PC-9 (cell line): ENCODE measurements at regions not wholly inside any gene's neighbourhood (a gene's known extent, or its start where the extent isn't known, plus 50 kb on each side); places are given as distances from the start of the nearest gene placed in this dataset.

Source experiments
- CTCF ChIP-seq: fragments of 200-600 bp; sonication (generic); conservative IDR thresholded peaks from 2 replicates; pipeline ENCODE4 v1.6.1; 2017; ENCODE audit warnings: mixed run types, antibody characterized with exemption, mild to moderate bottlenecking, moderate library complexity
- EZH2 ChIP-seq: fragments of 200-600 bp; sonication (generic); IDR thresholded peaks from 2 replicates; pipeline ENCODE4 v1.8.0; 2017; ENCODE audit warnings: antibody characterized with exemption, low read depth

GRCh38 chr11:28849053-28849452, 740.9 kb downstream of the METTL15 start:
- no peak for TF ChIP-seq CTCF
- TF ChIP-seq EZH2 = no peak
